ENCODE measurements at regions not wholly inside any gene's neighbourhood (a gene's known extent, or its start where the extent isn't known, plus 50 kb on each side); places are given as distances from the start of the nearest gene placed in this dataset.

DNA sequence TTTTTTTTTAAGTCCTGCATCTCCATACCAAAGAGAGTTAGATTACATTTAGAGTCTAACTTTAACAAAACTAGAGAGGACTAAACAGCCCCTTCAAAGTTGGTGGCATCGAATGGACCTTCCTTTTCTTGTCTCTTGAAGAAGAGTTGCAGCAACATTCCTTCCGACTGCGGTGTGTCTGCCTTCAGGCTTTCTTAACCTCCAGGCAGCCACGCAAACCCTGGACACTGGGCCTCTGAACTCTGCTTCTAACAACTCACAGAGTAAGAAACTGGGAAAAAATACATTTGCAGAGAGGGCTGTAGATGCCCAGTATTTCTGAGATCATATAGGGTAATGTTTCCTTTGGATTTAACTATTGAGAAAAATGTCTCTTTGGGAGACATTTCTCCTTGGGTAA, 120.5 kb upstream of the MAST4 start:
- DNase-seq (ENCODE audit: insufficient read length, low spot score) = no peak
- no peak for FAIRE-seq
- TF ChIP-seq, protein P1, sequence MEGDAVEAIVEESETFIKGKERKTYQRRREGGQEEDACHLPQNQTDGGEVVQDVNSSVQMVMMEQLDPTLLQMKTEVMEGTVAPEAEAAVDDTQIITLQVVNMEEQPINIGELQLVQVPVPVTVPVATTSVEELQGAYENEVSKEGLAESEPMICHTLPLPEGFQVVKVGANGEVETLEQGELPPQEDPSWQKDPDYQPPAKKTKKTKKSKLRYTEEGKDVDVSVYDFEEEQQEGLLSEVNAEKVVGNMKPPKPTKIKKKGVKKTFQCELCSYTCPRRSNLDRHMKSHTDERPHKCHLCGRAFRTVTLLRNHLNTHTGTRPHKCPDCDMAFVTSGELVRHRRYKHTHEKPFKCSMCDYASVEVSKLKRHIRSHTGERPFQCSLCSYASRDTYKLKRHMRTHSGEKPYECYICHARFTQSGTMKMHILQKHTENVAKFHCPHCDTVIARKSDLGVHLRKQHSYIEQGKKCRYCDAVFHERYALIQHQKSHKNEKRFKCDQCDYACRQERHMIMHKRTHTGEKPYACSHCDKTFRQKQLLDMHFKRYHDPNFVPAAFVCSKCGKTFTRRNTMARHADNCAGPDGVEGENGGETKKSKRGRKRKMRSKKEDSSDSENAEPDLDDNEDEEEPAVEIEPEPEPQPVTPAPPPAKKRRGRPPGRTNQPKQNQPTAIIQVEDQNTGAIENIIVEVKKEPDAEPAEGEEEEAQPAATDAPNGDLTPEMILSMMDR (IDR thresholded peaks at IDR 0.05; ENCODE audit: insufficient read depth, missing control alignments) = no peak

DNA sequence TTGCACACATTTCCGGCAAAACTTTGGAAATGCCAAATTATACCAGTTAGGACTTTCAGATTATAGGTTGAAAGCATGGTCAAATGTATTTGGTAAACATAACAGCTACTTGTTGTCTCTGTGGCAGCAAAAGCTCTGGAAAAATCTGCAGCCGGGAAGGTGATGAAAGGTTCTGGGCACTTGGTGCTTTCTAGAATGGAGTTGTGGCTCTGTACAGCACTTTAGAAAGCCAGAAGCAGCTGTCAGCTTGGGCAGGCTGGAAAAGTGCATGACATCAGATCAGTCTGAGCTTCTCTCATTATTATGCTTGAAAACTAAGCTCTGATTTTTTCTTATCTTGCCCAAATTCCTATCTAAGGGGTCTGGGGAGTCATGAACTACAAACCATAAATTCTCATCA, 118.6 kb upstream of the MAST4 start:
- FAIRE-seq (no peak), DNase-seq (ENCODE audit: insufficient read length, low spot score) (no peak)
- TF ChIP-seq, protein P1 (IDR thresholded peaks at IDR 0.05; ENCODE audit: insufficient read depth, missing control alignments) = no peak

GRCh38 chr5:66494437-66494836, 101.8 kb upstream of the MAST4 start:
- FAIRE-seq (no peak), DNase-seq (ENCODE audit: insufficient read length, low spot score) (no peak)
- TF ChIP-seq, protein P1 (IDR thresholded peaks at IDR 0.05; ENCODE audit: insufficient read depth, missing control alignments) = peak; percentile 10

- TF ChIP-seq, protein P1 (IDR thresholded peaks at IDR 0.05; ENCODE audit: insufficient read depth, missing control alignments) = no peak
- DNase-seq (ENCODE audit: insufficient read length, low spot score) (no peak), FAIRE-seq (no peak)
Measured at GRCh38 chr5:66498791-66499207, 97.4 kb upstream of the MAST4 start.

GRCh38 chr5:66503203-66503789, 92.9 kb upstream of the MAST4 start:
- FAIRE-seq = no peak
- DNase-seq (ENCODE audit: insufficient read length, low spot score) = no peak
- TF ChIP-seq, protein P1 (IDR thresholded peaks at IDR 0.05; ENCODE audit: insufficient read depth, missing control alignments) = no peak

DNA sequence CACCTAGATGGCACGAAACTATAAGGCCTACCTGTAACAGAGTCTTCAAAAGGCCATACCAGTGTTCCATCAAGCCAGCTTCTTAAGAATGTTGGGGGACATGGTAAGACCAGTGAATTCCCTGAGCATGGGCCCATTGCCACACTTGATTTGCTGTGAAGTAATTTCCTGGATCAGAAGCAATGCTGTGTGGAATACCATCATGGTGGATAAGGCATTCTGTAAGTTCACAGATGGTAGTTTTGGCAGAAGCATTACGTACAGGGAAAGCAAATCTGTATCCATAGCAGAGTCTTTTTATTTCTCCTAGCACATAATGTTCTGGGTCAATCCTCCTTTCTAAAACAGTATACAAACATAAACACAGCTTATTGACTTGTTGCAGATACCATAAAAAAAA, 89.1 kb upstream of the MAST4 start:
- FAIRE-seq = no peak
- TF ChIP-seq, protein P1 (IDR thresholded peaks at IDR 0.05; ENCODE audit: insufficient read depth, missing control alignments) = no peak

DNA sequence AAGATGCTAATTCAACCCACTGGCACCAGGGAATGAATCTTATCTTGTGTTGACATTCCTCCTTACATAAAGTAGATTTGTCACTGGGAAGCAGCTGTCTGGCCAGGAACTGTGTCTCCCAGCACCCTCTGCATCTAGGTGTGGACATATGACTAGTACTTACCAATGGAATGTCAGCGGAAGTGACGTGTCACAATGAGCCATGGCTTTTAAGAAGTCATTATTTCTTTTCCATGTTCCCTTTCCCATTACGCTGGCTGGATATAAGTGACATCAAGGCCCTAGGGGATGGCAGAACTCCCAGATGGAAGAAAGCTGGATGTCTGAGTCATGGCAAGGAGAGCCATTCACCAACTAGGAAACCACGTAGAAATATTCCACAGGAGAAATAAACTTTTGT, 84.7 kb upstream of the MAST4 start:
- no peak for FAIRE-seq
- TF ChIP-seq, protein P1 (IDR thresholded peaks at IDR 0.05; ENCODE audit: insufficient read depth, missing control alignments) = no peak
- DNase-seq (ENCODE audit: insufficient read length, low spot score) = no peak

More for the DNA sequence above, 89.1 kb upstream of the MAST4 start:
- DNase-seq (ENCODE audit: insufficient read length, low spot score) = no peak

Data from D721Med (cell line).